ENCODE measurements at regions not wholly inside any gene's neighbourhood (a gene's known extent, or its start where the extent isn't known, plus 50 kb on each side); places are given as distances from the start of the nearest gene placed in this dataset.

- TF ChIP-seq ZNF629 (tag by site-specific recombination; IDR thresholded peaks at IDR 0.05), result no peak
- no peak for TF ChIP-seq PRDM4 (tag by site-specific recombination; IDR thresholded peaks at IDR 0.05)
- no peak for TF ChIP-seq ZNF221 (tag by site-specific recombination; IDR thresholded peaks at IDR 0.05; ENCODE audit: borderline replicate concordance)
- TF ChIP-seq, protein P1, sequence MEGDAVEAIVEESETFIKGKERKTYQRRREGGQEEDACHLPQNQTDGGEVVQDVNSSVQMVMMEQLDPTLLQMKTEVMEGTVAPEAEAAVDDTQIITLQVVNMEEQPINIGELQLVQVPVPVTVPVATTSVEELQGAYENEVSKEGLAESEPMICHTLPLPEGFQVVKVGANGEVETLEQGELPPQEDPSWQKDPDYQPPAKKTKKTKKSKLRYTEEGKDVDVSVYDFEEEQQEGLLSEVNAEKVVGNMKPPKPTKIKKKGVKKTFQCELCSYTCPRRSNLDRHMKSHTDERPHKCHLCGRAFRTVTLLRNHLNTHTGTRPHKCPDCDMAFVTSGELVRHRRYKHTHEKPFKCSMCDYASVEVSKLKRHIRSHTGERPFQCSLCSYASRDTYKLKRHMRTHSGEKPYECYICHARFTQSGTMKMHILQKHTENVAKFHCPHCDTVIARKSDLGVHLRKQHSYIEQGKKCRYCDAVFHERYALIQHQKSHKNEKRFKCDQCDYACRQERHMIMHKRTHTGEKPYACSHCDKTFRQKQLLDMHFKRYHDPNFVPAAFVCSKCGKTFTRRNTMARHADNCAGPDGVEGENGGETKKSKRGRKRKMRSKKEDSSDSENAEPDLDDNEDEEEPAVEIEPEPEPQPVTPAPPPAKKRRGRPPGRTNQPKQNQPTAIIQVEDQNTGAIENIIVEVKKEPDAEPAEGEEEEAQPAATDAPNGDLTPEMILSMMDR (tag by site-specific recombination; IDR thresholded peaks at IDR 0.05), result no peak
- TF ChIP-seq YY1 (tag by site-specific recombination; IDR thresholded peaks at IDR 0.05), result no peak
- no peak for TF ChIP-seq ATF2 (tag by site-specific recombination; IDR thresholded peaks at IDR 0.05; ENCODE audit: low read depth)
- TF ChIP-seq BCL11A (tag by site-specific recombination; IDR thresholded peaks at IDR 0.05; ENCODE audit: low read depth), result no peak
Observed at GRCh38 chr16:48452991-48453760, 68.0 kb upstream of the SIAH1 start.
